Left lung (tissue), 4 donors: ENCODE measurements at regions not wholly inside any gene's neighbourhood (a gene's known extent, or its start where the extent isn't known, plus 50 kb on each side); places are given as distances from the start of the nearest gene placed in this dataset.

Source experiments
- ATAC-seq: fragments of 200-7000 bp; cut with Tn5 transposase; one replicate; pipeline ENCODE4 v1.9.1; 2020; ENCODE audit warnings: moderate library complexity
- DNase-seq, 4 donors: peaks; one replicate each; pipeline ENCODE4 v3.0.0-alpha.2; 2013 to 2020
- H3K27ac ChIP-seq, 2 donors: fragments of 200-600 bp; sonication (generic) in 1 of 2; one replicate each; pipeline versions ENCODE4 v1.5.0 to v1.8.0; 2020 to 2021
- H3K27me3 ChIP-seq, 2 donors: fragments of 200-600 bp; sonication (generic) in 1 of 2; one replicate each; pipeline versions ENCODE4 v1.5.0 to v1.8.0; 2020 to 2021
- H3K36me3 ChIP-seq, 2 donors: fragments of 200-600 bp; sonication (generic) in 1 of 2; one replicate each; pipeline versions ENCODE4 v1.5.0 to v1.8.0; 2020 to 2021
- H3K4me1 ChIP-seq, 2 donors: fragments of 200-600 bp; one replicate each; pipeline ENCODE4 v1.8.0; 2021
- H3K4me3 ChIP-seq, 2 donors: fragments of 200-600 bp; sonication (generic) in 1 of 2; one replicate each; pipeline versions ENCODE4 v1.5.0 to v1.8.0; 2020 to 2021; ENCODE audit warnings: mild to moderate bottlenecking in 1 of 2
- H3K9me3 ChIP-seq, 2 donors: fragments of 200-600 bp; sonication (generic) in 1 of 2; one replicate each; pipeline versions ENCODE4 v1.5.0 to v1.8.0; 2020 to 2021
- intact Hi-C, 2 donors: fragments of 100-400 bp; cut with DNase I; formaldehyde crosslinking; loops; one replicate each; pipeline versions ENCODE4 v1.11.2 to v1.14.2; 2022
- TF ChIP-seq, protein P1 (sequence below), 2 donors: fragments of 200-600 bp; sonication (generic) in 1 of 2; IDR thresholded peaks; one replicate each; pipeline versions ENCODE4 v1.5.0 to v1.8.0; 2021; ENCODE audit warnings: antibody characterized with exemption in 2 of 2
- donor health status: DM: no; HTN: yes; CAD: no.
- donor health status: DM: no; HTN: no; CAD: no.

DNA sequence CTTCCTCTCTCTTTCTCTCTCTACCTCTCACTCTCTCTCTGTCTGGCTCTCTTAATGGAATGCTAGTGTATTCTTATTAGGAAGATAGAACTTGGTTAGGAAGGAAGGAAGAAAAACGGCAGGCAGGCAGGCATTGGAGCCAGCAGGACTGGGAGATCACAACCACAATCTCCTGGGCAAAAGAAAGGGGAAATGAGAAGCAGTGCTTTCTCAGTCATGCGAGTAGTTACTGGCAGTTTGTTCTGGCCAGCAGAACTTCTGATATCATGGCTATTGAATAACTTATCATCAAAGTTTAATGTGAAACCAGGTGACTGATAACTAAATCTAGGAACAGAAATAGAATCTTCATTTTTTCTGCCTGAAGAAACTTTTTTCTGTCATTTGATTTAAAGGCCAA lies 60.9 kb upstream of the PAGE1 start:
- no peak for ATAC-seq
- Histone ChIP-seq H3K4me3 (no peak overlapping the region), H3K36me3 (no peaks in the 10 kb centered on the region), H3K4me1 (no peaks in the 10 kb centered on the region), H3K27me3 (no peaks in the 10 kb centered on the region), H3K9me3 (no peaks in the 10 kb centered on the region), H3K27ac (no peak overlapping the region)
- TF ChIP-seq, protein P1, sequence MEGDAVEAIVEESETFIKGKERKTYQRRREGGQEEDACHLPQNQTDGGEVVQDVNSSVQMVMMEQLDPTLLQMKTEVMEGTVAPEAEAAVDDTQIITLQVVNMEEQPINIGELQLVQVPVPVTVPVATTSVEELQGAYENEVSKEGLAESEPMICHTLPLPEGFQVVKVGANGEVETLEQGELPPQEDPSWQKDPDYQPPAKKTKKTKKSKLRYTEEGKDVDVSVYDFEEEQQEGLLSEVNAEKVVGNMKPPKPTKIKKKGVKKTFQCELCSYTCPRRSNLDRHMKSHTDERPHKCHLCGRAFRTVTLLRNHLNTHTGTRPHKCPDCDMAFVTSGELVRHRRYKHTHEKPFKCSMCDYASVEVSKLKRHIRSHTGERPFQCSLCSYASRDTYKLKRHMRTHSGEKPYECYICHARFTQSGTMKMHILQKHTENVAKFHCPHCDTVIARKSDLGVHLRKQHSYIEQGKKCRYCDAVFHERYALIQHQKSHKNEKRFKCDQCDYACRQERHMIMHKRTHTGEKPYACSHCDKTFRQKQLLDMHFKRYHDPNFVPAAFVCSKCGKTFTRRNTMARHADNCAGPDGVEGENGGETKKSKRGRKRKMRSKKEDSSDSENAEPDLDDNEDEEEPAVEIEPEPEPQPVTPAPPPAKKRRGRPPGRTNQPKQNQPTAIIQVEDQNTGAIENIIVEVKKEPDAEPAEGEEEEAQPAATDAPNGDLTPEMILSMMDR (IDR thresholded peaks at IDR 0.05), result no peak
- no peak for DNase-seq
- intact Hi-C loops, result no loop called here

DNA sequence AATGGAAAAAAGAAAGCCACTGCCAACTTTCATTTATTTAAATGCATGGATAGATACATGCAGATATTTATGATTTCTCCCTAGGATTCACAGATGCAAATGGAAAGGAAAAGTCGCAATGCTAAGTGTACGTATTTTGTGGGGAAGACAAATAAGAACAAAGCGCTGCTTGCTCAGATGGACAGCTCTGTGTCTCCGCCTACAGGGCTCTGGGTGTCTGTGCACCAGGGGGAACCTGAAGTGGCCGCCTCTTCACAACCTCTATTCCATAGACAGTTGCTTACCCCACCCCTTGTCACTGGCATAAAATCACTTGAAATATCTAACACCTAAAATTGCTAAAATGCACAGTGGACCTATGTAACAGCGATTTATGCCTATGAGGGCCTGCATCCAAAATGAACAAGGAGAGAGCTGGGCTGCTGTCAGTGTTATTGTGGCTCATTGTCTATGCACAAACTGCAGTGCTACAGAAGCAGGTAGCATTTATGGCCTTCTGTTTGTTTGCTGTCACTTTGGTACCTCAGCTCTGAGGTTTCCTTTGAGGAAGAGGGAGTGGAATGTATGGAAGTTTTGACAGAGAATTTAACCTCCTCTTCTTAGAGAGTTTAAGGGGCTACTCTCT lies 58.6 kb upstream of the PAGE1 start:
- ATAC-seq, result peak; percentile 86
- TF ChIP-seq, protein P1 (IDR thresholded peaks at IDR 0.05), result peak; percentile 58 to 65
- Histone ChIP-seq H3K9me3 (no peaks in the 10 kb centered on the region), H3K4me3 (no peak overlapping the region), H3K4me1 (no peaks in the 10 kb centered on the region), H3K27me3 (no peaks in the 10 kb centered on the region), H3K27ac (no peak overlapping the region), H3K36me3 (no peaks in the 10 kb centered on the region)
- DNase-seq, result peak in 2 of 4 donors; percentile 33 to 51
- intact Hi-C loops, result no loop called here

DNA sequence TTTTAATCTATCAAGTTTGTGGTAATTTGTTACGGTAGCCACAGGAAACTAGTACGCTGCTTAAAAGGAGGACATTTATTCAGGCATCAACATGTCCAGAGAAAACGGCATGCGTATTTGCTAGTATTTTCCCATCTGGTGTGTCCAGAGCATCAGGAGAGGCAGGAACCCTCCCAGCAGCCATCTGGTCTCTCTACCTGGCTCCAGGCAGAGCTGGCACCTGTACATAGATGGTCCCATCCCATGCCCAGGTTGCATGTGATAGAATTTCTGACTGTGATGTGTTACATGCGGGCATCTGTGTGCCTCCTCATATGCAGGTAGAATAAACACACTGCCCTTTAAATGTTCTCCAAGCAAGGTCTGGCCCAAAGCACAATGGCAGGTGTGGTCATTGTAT lies 57.9 kb upstream of the PAGE1 start:
- no peaks in the 10 kb centered on the region for H3K36me3 ChIP-seq
- no peaks in the 10 kb centered on the region for H3K27me3 ChIP-seq
- no peak overlapping the region for H3K27ac ChIP-seq
- no peak overlapping the region for H3K4me3 ChIP-seq
- TF ChIP-seq, protein P1 (IDR thresholded peaks at IDR 0.05), result no peak
- H3K4me1 ChIP-seq, result no peaks in the 10 kb centered on the region
- intact Hi-C loops, result no loop called here
- no peaks in the 10 kb centered on the region for H3K9me3 ChIP-seq
- ATAC-seq (no peak), DNase-seq (no peak)

DNA sequence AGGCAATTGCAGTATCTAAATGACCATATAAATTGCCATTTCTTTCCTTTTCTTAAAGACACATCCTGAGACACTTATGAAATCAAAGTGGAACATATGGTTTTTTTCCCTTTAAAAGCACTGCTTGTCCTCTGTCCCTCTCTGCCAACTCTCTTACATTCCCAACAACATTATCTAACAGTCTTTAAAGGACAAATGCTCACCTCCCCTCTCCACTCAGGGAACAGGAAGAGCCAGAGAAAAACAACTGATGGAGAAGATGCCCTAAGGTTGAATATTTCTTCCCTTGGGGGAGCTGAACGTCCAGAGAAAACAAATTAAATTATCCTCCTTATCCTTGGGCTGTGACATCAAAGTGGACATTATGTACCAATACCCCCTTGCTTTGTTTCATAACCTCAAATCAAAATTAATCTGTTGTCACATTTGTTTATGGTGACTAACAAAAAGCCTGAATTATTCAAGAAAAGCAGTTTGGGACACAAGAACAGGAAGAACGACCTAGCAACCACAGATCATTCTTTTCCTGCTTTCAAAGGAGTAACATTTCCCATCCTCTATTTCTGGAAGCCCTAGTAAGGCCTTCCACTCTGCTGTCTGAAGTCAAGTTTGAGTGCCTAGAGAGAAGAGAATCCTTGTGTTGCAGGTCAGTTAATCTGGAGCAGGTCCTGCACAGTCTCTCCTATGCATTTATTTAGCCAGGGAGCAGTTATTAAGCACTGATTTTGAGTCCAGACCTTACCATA lies 52.6 kb upstream of the PAGE1 start:
- Histone ChIP-seq H3K4me3 (no peak overlapping the region), H3K27me3 (peaks cover 0 to 10% of the 10 kb centered on the region in 2 donors), H3K27ac (no peak overlapping the region), H3K36me3 (no peaks in the 10 kb centered on the region), H3K4me1 (no peaks in the 10 kb centered on the region), H3K9me3 (no peaks in the 10 kb centered on the region)
- no peak for DNase-seq
- TF ChIP-seq, protein P1 (IDR thresholded peaks at IDR 0.05), result no peak
- no peak for ATAC-seq
- intact Hi-C loops, result no loop called here

DNA sequence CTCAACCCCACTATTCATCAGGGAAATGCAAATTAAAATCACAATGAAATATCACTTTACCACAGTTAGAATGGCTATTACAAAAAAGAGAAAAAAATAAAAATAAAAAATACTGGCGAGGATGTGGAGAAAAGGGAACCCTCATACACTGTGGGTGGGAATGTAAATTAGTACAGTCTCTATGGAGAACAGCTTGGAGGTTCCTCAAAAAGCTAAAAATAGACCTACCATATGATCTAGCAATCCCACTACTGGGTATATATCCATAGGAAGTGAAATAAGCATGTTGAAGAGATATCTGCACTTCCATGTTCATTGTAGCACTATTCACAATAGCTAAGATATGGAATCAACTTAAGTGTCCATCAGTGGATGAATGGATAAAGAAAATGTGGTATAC lies 50.5 kb upstream of the PAGE1 start:
- H3K27me3 ChIP-seq, result peaks cover 0 to 13% of the 10 kb centered on the region in 2 donors

More for the DNA sequence above, 50.5 kb upstream of the PAGE1 start:
- Histone ChIP-seq H3K36me3 (no peaks in the 10 kb centered on the region), H3K4me1 (no peaks in the 10 kb centered on the region), H3K27ac (no peak overlapping the region), H3K4me3 (no peak overlapping the region), H3K9me3 (no peaks in the 10 kb centered on the region)
- no peak for ATAC-seq
- intact Hi-C loops, result no loop called here
- no peak for DNase-seq
- TF ChIP-seq, protein P1 (IDR thresholded peaks at IDR 0.05), result no peak
